GM21529 (cell line): ENCODE measurements at regions not wholly inside any gene's neighbourhood (a gene's known extent, or its start where the extent isn't known, plus 50 kb on each side); places are given as distances from the start of the nearest gene placed in this dataset.

ENCODE experiments used
- ATAC-seq: cut with Tn5 transposase; IDR thresholded peaks from one replicate; pipeline ENCODE4 v1.9.1; 2021; ENCODE audit not compliant: unreplicated experiment

GRCh38 chr1:91152331-91152730 is 130.5 kb upstream of the ZNF644 start:
- no peak for ATAC-seq

- no peak for ATAC-seq
These were observed 129.9 kb upstream of the ZNF644 start for GRCh38 chr1:91151702-91152101.

DNA sequence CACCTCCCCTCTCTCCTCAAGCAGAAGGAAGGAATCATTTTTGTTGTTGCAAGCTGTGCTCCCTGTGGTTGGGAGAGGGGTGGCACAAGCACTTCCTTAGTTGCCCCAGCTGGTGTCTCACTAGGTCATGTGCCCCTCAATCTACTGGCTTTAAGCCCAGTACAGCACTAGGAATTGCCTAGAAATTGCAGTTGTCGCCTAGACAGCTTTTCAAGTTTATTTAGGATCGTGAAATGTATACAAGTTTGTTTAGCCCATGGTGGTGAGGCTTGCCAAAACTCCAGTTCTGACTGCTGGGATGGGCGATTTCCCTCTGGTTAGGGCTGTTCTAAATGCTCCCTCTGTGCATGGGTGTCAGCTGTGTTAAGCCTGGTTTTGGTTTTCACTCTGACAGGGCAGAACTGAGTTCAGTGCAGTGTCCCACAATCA is 126.8 kb upstream of the ZNF644 start:
- no peak for ATAC-seq

DNA sequence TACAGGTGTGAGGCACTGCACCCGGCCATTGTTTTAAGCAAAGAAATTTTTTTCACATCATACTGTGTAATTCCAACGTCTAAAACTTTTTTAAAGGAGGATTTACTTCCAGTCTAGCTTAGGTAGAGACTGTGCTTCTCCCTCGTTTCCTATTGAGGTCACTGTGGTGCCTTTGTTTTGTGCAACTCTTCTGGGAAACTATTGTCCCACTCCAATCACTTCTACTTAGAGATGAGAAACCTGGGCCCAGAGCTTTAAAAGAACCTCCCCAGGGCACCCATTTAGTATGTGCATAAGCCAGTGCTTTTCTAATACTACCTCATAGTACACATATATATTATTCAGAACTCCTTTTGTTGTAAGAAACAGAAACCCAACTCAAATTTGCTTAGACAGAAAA is 120.0 kb upstream of the ZNF644 start:
- no peak for ATAC-seq

DNA sequence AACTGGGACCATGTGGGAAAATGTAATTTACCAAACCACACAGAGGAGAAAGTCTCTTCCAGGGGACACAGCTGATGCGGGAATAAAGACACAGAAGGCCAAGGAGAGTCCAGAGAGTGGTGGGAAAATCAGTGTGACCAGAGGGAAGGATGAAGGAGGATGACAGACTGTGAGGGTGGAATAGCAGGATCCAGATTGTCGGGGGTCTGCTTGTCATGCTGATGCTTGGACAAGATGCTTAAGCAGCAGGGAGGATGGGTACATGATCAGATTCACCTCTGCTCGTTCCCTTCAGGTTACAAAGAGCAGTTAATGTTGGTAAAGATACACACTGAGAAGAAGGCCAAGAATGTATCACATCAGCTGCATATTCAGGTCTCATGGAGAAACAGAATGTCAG is 117.1 kb upstream of the ZNF644 start:
- no peak for ATAC-seq

GRCh38 chr1:91137173-91137852 is 115.5 kb upstream of the ZNF644 start:
- no peak for ATAC-seq

DNA sequence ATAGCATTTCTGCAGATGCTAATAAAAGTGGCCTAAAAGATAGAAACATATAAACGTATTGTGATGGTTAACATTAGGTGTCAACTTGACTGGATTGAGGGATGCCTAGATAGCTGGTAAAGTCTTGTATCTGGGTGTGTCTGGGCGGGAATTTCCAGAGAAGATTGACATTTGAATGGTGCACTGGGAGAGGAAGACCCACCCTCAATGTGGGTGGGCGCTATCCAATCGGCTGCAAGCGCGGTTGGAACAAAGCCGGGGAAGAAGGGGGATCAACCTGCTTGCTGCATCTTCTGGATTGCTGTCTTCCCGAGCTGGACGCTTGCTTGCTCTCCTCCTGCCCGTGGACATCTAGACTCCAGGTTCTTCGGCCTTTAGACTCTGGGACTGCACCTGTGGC is 114.0 kb upstream of the ZNF644 start:
- no peak for ATAC-seq

DNA sequence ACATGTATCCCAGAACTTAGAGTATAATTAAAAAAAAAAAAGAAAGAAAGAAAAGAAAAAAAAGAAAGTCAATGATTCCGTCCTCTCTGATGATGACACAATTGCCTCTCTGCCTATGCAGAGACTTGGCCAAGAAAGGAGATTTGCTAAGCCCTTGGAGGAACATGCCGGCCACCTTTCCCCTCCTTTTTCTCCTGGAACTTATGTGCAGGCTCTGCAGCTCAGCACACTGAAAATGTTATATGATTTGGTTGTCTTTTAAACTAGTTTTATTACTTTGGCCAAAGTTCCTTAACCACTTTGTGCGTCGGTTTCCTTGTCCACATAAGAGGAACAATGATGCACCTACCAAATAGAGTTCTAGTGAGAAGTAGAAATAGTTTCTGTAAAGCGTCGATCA is 111.4 kb upstream of the ZNF644 start:
- no peak for ATAC-seq

- ATAC-seq = no peak
These were observed 108.6 kb upstream of the ZNF644 start for GRCh38 chr1:91130256-91130985.

- ATAC-seq = no peak
These were observed 107.6 kb upstream of the ZNF644 start for GRCh38 chr1:91129458-91129857.

- no peak for ATAC-seq
These were observed 107.2 kb upstream of the ZNF644 start for GRCh38 chr1:91129017-91129416.

GRCh38 chr1:91124989-91125417 is 103.2 kb upstream of the ZNF644 start:
- ATAC-seq = peak; percentile 57

- peak; percentile 53 for ATAC-seq
These were observed 102.6 kb upstream of the ZNF644 start for GRCh38 chr1:91124290-91124985.

GRCh38 chr1:91123773-91124172 is 101.9 kb upstream of the ZNF644 start:
- ATAC-seq = no peak

- no peak for ATAC-seq
These were observed 101.5 kb upstream of the ZNF644 start for GRCh38 chr1:91123319-91123718.

- ATAC-seq = no peak
These were observed 100.4 kb upstream of the ZNF644 start for GRCh38 chr1:91122106-91122717.

GRCh38 chr1:91121366-91121765 is 99.5 kb upstream of the ZNF644 start:
- ATAC-seq = no peak

GRCh38 chr1:91120936-91121335 is 99.1 kb upstream of the ZNF644 start:
- ATAC-seq = no peak

GRCh38 chr1:91120421-91120820 is 98.6 kb upstream of the ZNF644 start:
- ATAC-seq = no peak

DNA sequence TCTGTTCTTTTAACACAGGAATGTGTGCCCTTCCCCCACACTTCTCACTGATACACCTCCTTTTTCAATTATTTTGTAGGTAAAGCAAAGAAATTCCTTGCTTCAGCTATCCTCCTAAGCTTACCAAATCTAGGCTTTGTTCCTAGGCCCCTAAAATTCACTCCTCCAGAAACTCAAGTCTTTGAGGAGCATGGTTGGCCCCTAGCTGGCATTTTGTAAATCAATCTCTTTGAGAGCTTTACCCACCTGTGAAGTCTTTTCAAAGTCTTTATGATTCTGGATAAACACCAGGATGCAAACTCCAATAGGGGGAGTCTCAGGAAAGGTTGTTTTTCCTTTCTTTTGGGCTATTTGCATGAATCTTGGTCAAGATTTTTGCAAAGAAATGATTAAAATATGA is 82.9 kb upstream of the ZNF644 start:
- no peak for ATAC-seq

GRCh38 chr1:91101328-91101727 is 79.5 kb upstream of the ZNF644 start:
- ATAC-seq = no peak
